GM12878 (cell line): ENCODE measurements at regions not wholly inside any gene's neighbourhood (a gene's known extent, or its start where the extent isn't known, plus 50 kb on each side); places are given as distances from the start of the nearest gene placed in this dataset.

Experiments used
- CBX3 ChIP-seq: fragments of 200-600 bp; sonication (generic); IDR thresholded peaks from 2 replicates; pipeline ENCODE4 v1.6.1; 2016; ENCODE audit warnings: low read depth, borderline replicate concordance
- CEBPB ChIP-seq, 2 experiments: fragments of 150-350 bp in 1 of 2; IDR thresholded peaks; 2 replicates each; pipeline ENCODE4 v1.6.1; 2012 to 2014; ENCODE audit warnings: low read depth in 2 of 2, low read length in 2 of 2, borderline replicate concordance in 1 of 2, inconsistent platforms in 1 of 2
- EED ChIP-seq: sonication (generic); IDR thresholded peaks from 2 replicates; pipeline ENCODE4 v1.6.1; 2016; ENCODE audit warnings: antibody characterized with exemption, low read depth
- ESRRA ChIP-seq: IDR thresholded peaks from 2 replicates; pipeline ENCODE4 v1.6.1; 2012; ENCODE audit warnings: mild to moderate bottlenecking, low read length, improper control_type of control experiment
- FOXK2 ChIP-seq: fragments of 450-650 bp; IDR thresholded peaks from 2 replicates; pipeline ENCODE4 v1.6.1; 2017; ENCODE audit warnings: mild to moderate bottlenecking, moderate library complexity
- JUND ChIP-seq: IDR thresholded peaks from 2 replicates; pipeline ENCODE4 v1.6.1; 2012; ENCODE audit warnings: low read depth, mild to moderate bottlenecking, low read length, improper control_type of control experiment, moderate library complexity
- MXI1 ChIP-seq: fragments of 150-350 bp; IDR thresholded peaks from 2 replicates; pipeline ENCODE4 v1.6.1; 2011; ENCODE audit warnings: low read depth, mild to moderate bottlenecking, inconsistent platforms, low read length, improper control_type of control experiment
- POLR2A ChIP-seq: IDR thresholded peaks from 2 replicates; pipeline ENCODE4 v1.6.1; 2011; ENCODE audit warnings: low read depth, mild to moderate bottlenecking, low read length
- POLR2AphosphoS5 ChIP-seq: IDR thresholded peaks from 2 replicates; pipeline ENCODE4 v1.6.1; 2011; ENCODE audit warnings: mild to moderate bottlenecking, low read length, inconsistent platforms
- SUZ12 ChIP-seq: fragments of 200-600 bp; sonication (generic); IDR thresholded peaks from one replicate; pipeline ENCODE4 v1.6.1; 2018; ENCODE audit warnings: antibody characterized with exemption, mild to moderate bottlenecking; ENCODE audit not compliant: unreplicated experiment
- TAF1 ChIP-seq: IDR thresholded peaks from 2 replicates; pipeline ENCODE4 v1.6.1; 2011; ENCODE audit warnings: mild to moderate bottlenecking, low read depth, low read length, borderline replicate concordance
- TF ChIP-seq, protein P1 (sequence below): IDR thresholded peaks from 2 replicates; pipeline ENCODE4 v1.6.1; 2012; ENCODE audit warnings: low read length, inconsistent platforms
- TF ChIP-seq, protein P2 (sequence below), 3 experiments: IDR thresholded peaks in 2 of 3; conservative IDR thresholded peaks in 1 of 3; 2 replicates each; pipeline ENCODE4 v1.5.1; 2011; ENCODE audit warnings: low read depth in 3 of 3, low read length in 3 of 3, mild to moderate bottlenecking in 3 of 3, control low read depth in 2 of 3, moderate library complexity in 2 of 3, inconsistent platforms in 1 of 3, mixed read lengths in 1 of 3; ENCODE audit not compliant: control insufficient read depth in 2 of 3, insufficient read depth in 1 of 3; ENCODE audit errors: extremely low read depth in 1 of 3
- TF ChIP-seq, protein P3 (sequence below): IDR thresholded peaks from 2 replicates; pipeline ENCODE4 v1.6.1; 2012; ENCODE audit warnings: low read depth, low read length, improper control_type of control experiment

DNA sequence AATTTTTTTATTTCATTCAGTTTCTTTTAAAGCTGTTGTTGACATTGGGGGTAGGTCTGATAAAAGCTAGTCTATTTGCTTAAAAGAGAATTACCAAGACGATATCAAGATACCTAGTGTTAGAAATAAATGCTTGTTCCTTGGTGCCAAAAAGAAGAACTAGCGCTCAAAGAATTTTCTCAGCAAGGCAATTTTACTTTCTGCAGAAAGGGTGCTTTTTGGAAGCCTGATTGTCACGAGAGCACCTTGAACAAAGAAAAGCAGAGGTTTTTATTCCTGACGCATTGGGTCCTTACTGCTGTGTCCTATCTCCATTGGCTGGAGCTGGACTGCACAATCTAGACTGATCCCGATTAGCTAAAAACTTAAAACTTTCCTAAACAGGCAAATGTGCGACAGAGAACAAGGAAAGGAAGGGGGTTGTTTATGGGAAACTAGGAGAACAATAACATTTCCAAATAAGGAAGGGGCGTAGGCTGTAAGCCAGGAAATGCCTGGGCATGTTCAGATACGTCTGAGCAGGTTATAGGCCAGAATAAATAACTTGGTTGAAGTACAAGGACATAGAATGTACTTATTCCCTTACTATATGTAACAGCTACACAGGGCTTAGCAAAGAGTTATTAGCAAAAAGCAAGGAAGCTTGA lies 50.3 kb upstream of the STPG2 start:
- TF ChIP-seq TAF1 = no peak
- no peak for TF ChIP-seq CEBPB (IDR thresholded peaks at IDR 0.05; ENCODE audit: borderline replicate concordance in 1 of 2, low read depth in 2 of 2, low read length in 2 of 2)
- no peak for TF ChIP-seq EED
- TF ChIP-seq, protein P1, sequence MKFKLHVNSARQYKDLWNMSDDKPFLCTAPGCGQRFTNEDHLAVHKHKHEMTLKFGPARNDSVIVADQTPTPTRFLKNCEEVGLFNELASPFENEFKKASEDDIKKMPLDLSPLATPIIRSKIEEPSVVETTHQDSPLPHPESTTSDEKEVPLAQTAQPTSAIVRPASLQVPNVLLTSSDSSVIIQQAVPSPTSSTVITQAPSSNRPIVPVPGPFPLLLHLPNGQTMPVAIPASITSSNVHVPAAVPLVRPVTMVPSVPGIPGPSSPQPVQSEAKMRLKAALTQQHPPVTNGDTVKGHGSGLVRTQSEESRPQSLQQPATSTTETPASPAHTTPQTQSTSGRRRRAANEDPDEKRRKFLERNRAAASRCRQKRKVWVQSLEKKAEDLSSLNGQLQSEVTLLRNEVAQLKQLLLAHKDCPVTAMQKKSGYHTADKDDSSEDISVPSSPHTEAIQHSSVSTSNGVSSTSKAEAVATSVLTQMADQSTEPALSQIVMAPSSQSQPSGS = no peak
- no peak for TF ChIP-seq MXI1
- no peak for TF ChIP-seq POLR2AphosphoS5
- TF ChIP-seq POLR2A = no peak
- TF ChIP-seq CBX3 = no peak
- TF ChIP-seq, protein P2, sequence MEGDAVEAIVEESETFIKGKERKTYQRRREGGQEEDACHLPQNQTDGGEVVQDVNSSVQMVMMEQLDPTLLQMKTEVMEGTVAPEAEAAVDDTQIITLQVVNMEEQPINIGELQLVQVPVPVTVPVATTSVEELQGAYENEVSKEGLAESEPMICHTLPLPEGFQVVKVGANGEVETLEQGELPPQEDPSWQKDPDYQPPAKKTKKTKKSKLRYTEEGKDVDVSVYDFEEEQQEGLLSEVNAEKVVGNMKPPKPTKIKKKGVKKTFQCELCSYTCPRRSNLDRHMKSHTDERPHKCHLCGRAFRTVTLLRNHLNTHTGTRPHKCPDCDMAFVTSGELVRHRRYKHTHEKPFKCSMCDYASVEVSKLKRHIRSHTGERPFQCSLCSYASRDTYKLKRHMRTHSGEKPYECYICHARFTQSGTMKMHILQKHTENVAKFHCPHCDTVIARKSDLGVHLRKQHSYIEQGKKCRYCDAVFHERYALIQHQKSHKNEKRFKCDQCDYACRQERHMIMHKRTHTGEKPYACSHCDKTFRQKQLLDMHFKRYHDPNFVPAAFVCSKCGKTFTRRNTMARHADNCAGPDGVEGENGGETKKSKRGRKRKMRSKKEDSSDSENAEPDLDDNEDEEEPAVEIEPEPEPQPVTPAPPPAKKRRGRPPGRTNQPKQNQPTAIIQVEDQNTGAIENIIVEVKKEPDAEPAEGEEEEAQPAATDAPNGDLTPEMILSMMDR (IDR thresholded peaks at IDR 0.05 in 2 of 3, conservative IDR thresholded peaks at IDR 0.05 in 1 of 3; ENCODE audit: control insufficient read depth in 2 of 3, extremely low read depth in 1 of 3, insufficient read depth in 1 of 3, low read depth in 3 of 3, low read length in 3 of 3) = no peak
- no peak for TF ChIP-seq FOXK2
- no peak for TF ChIP-seq JUND
- TF ChIP-seq, protein P3, sequence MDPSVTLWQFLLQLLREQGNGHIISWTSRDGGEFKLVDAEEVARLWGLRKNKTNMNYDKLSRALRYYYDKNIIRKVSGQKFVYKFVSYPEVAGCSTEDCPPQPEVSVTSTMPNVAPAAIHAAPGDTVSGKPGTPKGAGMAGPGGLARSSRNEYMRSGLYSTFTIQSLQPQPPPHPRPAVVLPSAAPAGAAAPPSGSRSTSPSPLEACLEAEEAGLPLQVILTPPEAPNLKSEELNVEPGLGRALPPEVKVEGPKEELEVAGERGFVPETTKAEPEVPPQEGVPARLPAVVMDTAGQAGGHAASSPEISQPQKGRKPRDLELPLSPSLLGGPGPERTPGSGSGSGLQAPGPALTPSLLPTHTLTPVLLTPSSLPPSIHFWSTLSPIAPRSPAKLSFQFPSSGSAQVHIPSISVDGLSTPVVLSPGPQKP = no peak
- TF ChIP-seq SUZ12 = no peak
- TF ChIP-seq ESRRA = no peak
